IMR-90 (cell line): ENCODE measurements at regions not wholly inside any gene's neighbourhood (a gene's known extent, or its start where the extent isn't known, plus 50 kb on each side); places are given as distances from the start of the nearest gene placed in this dataset.
A peak's percentile ranks its signal among the peaks of the same experiment; 100 is the strongest.

Source experiments
- ATAC-seq: fragments of 200-7000 bp; cut with Tn5 transposase; 2 replicates; pipeline ENCODE4 v1.9.1; 2020; ENCODE audit warnings: low read depth, mild to moderate bottlenecking, moderate library complexity
- BruUV-seq: library from RNA; stranded (reverse); fragments of 400-500 nt; replicated peaks from 2 replicates; lab custom pipeline; 2021; lab: Mats Ljungman, UMichigan
- CTCF ChIA-PET: fragments of 300-600 bp; formaldehyde crosslinking; extraction: SDS; loops from one replicate; lab custom pipeline; 2021; ENCODE audit warnings: antibody characterized with exemption; lab: Yijun Ruan, JAX
- POLR2A ChIA-PET: fragments of 300-600 bp; sonication (Branson Sonifier 250); formaldehyde crosslinking; loops from one replicate; lab custom pipeline; 2022; ENCODE audit warnings: antibody characterized with exemption; ENCODE audit not compliant: unreplicated experiment; lab: Charles Lee
- DNase-seq: peaks from one replicate; pipeline ENCODE4 v3.0.0; 2013
- H2AFZ ChIP-seq: replicated peaks from 2 replicates; pipeline ENCODE3; 2013; ENCODE audit warnings: low read length, mild to moderate bottlenecking; ENCODE audit not compliant: poor library complexity
- H2AK5ac ChIP-seq: 2 replicates; pipeline ENCODE4 v1.6.1; 2013; ENCODE audit warnings: low read depth, low read length, inconsistent platforms
- H2AK9ac ChIP-seq: replicated peaks from 2 replicates; pipeline ENCODE3; 2013; ENCODE audit warnings: mild to moderate bottlenecking, low read depth, low read length, moderate library complexity; ENCODE audit not compliant: poor library complexity
- H2BK120ac ChIP-seq: 2 replicates; pipeline ENCODE4 v1.6.1; 2013; ENCODE audit warnings: low read depth, low read length, inconsistent platforms
- H2BK15ac ChIP-seq: 3 replicates; pipeline ENCODE4 v1.6.1; 2013; ENCODE audit warnings: low read depth, low read length, inconsistent platforms
- H2BK20ac ChIP-seq: 2 replicates; pipeline ENCODE4 v1.6.1; 2013; ENCODE audit warnings: low read depth, mild to moderate bottlenecking, inconsistent platforms, low read length, moderate library complexity
- H2BK5ac ChIP-seq: 2 replicates; pipeline ENCODE4 v1.6.1; 2013; ENCODE audit warnings: mild to moderate bottlenecking, low read depth, low read length, inconsistent platforms; ENCODE audit not compliant: poor library complexity, severe bottlenecking
- H3K14ac ChIP-seq: replicated peaks from 2 replicates; pipeline ENCODE4 v1.6.1; 2013; ENCODE audit warnings: low read depth, low read length, inconsistent platforms
- H3K18ac ChIP-seq: 2 replicates; pipeline ENCODE4 v1.6.1; 2013; ENCODE audit warnings: low read depth, low read length, control low read depth
- H3K23ac ChIP-seq: 2 replicates; pipeline ENCODE4 v1.6.1; 2013; ENCODE audit warnings: low read depth, low read length, inconsistent platforms
- H3K27ac ChIP-seq: 2 replicates; pipeline ENCODE4 v1.5.1; 2013; ENCODE audit warnings: mild to moderate bottlenecking, control low read depth, low read length; ENCODE audit not compliant: insufficient read depth
- H3K27me3 ChIP-seq: 2 replicates; pipeline ENCODE4 v1.6.1; 2013; ENCODE audit warnings: low read length; ENCODE audit not compliant: control insufficient read depth, insufficient read depth
- H3K36me3 ChIP-seq: 2 replicates; pipeline ENCODE4 v1.6.1; 2013; ENCODE audit warnings: low read length, mixed read lengths; ENCODE audit not compliant: control insufficient read depth, insufficient read depth
- H3K4ac ChIP-seq: 2 replicates; pipeline ENCODE4 v1.6.1; 2013; ENCODE audit warnings: low read depth, low read length, inconsistent platforms
- H3K4me1 ChIP-seq: 2 replicates; pipeline ENCODE4 v1.6.1; 2013; ENCODE audit warnings: low read length, mixed read lengths; ENCODE audit not compliant: control insufficient read depth, insufficient read depth
- H3K4me2 ChIP-seq: 2 replicates; pipeline ENCODE4 v1.6.1; 2013; ENCODE audit warnings: low read depth, mild to moderate bottlenecking, control low read depth, low read length, moderate library complexity
- H3K4me3 ChIP-seq: 2 replicates; pipeline ENCODE4 v1.5.1; 2013; ENCODE audit warnings: low read depth, mild to moderate bottlenecking, control low read depth, low read length, moderate library complexity; ENCODE audit not compliant: insufficient read depth
- H3K56ac ChIP-seq: 2 replicates; pipeline ENCODE4 v1.6.1; 2013; ENCODE audit warnings: low read length, inconsistent platforms; ENCODE audit not compliant: insufficient read depth; ENCODE audit errors: extremely low read depth
- H3K79me1 ChIP-seq, 2 experiments: 2 replicates each; pipeline ENCODE4 v1.6.1; 2013; ENCODE audit warnings: low read length in 2 of 2, inconsistent platforms in 1 of 2, low read depth in 1 of 2
- H3K9ac ChIP-seq: 2 replicates; pipeline ENCODE4 v1.6.1; 2013; ENCODE audit warnings: low read depth, low read length, control low read depth
- H3K9me1 ChIP-seq: 2 replicates; pipeline ENCODE4 v1.6.1; 2013; ENCODE audit warnings: low read length, inconsistent platforms; ENCODE audit not compliant: insufficient read depth
- H3K9me3 ChIP-seq: 2 replicates; pipeline ENCODE4 v1.6.1; 2013; ENCODE audit warnings: low read length; ENCODE audit not compliant: control insufficient read depth, insufficient read depth
- H4K20me1 ChIP-seq: 2 replicates; pipeline ENCODE4 v1.6.1; 2013; ENCODE audit warnings: low read length, inconsistent platforms; ENCODE audit not compliant: insufficient read depth
- H4K5ac ChIP-seq: 2 replicates; pipeline ENCODE4 v1.6.1; 2013; ENCODE audit warnings: mild to moderate bottlenecking, low read depth, low read length, control low read depth
- H4K8ac ChIP-seq, 2 experiments: 2 replicates each; pipeline ENCODE4 v1.6.1; 2013; ENCODE audit warnings: low read depth in 2 of 2, low read length in 2 of 2, control low read depth in 1 of 2, inconsistent platforms in 1 of 2
- H4K91ac ChIP-seq: 2 replicates; pipeline ENCODE4 v1.6.1; 2013; ENCODE audit warnings: low read depth, low read length, inconsistent platforms; ENCODE audit not compliant: insufficient read depth
- CTCF ChIP-seq: conservative IDR thresholded peaks from 2 replicates; pipeline ENCODE4 v1.5.1; 2012; ENCODE audit warnings: mild to moderate bottlenecking, low read depth, low read length, improper control_type of control experiment
- ELK1 ChIP-seq: fragments of 150-350 bp; IDR thresholded peaks from 2 replicates; pipeline ENCODE4 v1.6.1; 2016; ENCODE audit warnings: low read depth, mild to moderate bottlenecking, low read length, moderate library complexity, borderline replicate concordance
- FOS ChIP-seq: fragments of 150-350 bp; IDR thresholded peaks from 2 replicates; pipeline ENCODE4 v1.6.1; 2016; ENCODE audit warnings: low read depth, low read length
- MAFK ChIP-seq: IDR thresholded peaks from 2 replicates; pipeline ENCODE4 v1.6.1; 2012; ENCODE audit warnings: low read depth, low read length, improper control_type of control experiment
- MAZ ChIP-seq: IDR thresholded peaks from 2 replicates; pipeline ENCODE4 v1.6.1; 2012; ENCODE audit warnings: low read depth, mild to moderate bottlenecking, low read length, improper control_type of control experiment, moderate library complexity, borderline replicate concordance
- NFE2L2 ChIP-seq: fragments of 150-350 bp; IDR thresholded peaks from 2 replicates; pipeline ENCODE4 v1.6.1; 2016; ENCODE audit warnings: low read depth, mild to moderate bottlenecking, low read length
- POLR2A ChIP-seq: IDR thresholded peaks from 2 replicates; pipeline ENCODE4 v1.6.1; 2012; ENCODE audit warnings: mild to moderate bottlenecking, low read depth, low read length
- RFX5 ChIP-seq: IDR thresholded peaks from 2 replicates; pipeline ENCODE4 v1.8.0; 2012; ENCODE audit warnings: low read depth, mild to moderate bottlenecking, low read length, moderate library complexity
- dilution Hi-C: fragments of 300-500 bp; cut with HindIII; formaldehyde crosslinking; loops from one replicate; pipeline ENCODE4 v1.14.3; 2018; ENCODE audit warnings: low sequenced_read_pairs; ENCODE audit not compliant: unreplicated experiment
- in situ Hi-C: fragments of 300-500 bp; cut with MboI; formaldehyde crosslinking; loops from 3 replicates; pipeline ENCODE4 v1.14.3; 2019; ENCODE audit warnings: low sequenced_read_pairs, inconsistent platforms, mixed read lengths
- intact Hi-C: fragments of 100-400 bp; cut with micrococcal nuclease; formaldehyde crosslinking; loops from 2 replicates; pipeline ENCODE4 v1.10.0; 2022

GRCh38 chr1:221101807-221102605 is 222.8 kb downstream of the HLX start:
- H2AK5ac ChIP-seq: no peak overlapping the region
- H2BK120ac ChIP-seq: peak overlapping the region; percentile 82
- H3K9me3 ChIP-seq: peaks cover 6% of the 10 kb centered on the region; the same call in 1 of the 2 replicates
- no peaks in the 10 kb centered on the region for H3K36me3 ChIP-seq
- peak overlapping the region; percentile 71; the same call in 1 of the 2 replicates for H3K18ac ChIP-seq
- H2BK5ac ChIP-seq: peak overlapping the region; percentile 2
- no peak overlapping the region for H3K4me3 ChIP-seq
- no TSS peak for BruUV-seq
- peak; percentile 54 for ATAC-seq
- H3K4me1 ChIP-seq: peaks cover 9% of the 10 kb centered on the region
- no peak overlapping the region for H2AK9ac ChIP-seq
- no peaks in the 10 kb centered on the region for H4K20me1 ChIP-seq
- H3K27me3 ChIP-seq: no peaks in the 10 kb centered on the region
- H3K27ac ChIP-seq: no peak overlapping the region
- no peak overlapping the region for H3K23ac ChIP-seq
- in situ Hi-C loops (no loop called here), intact Hi-C loops (no loop called here), dilution Hi-C loops (no loop called here)
- H4K5ac ChIP-seq: no peak overlapping the region; the same call in 1 of the 2 replicates
- TF ChIP-seq RFX5 (no peak), CTCF (no peak), ELK1 (no peak), MAZ (no peak), POLR2A (no peak), FOS (no peak), MAFK (peak; percentile 62; the same call in 1 of the 2 replicates), NFE2L2 (no peak)
- ChIA-PET CTCF (interaction anchor here (0.6 kb wide), 1 partner anchor 84 kb away, joined by 4 read pairs; no protein-coding TSS in a partner anchor), POLR2A (no interaction called here)
- H3K14ac ChIP-seq: no peak overlapping the region
- no peak overlapping the region for H3K56ac ChIP-seq
- H4K8ac ChIP-seq: no peak overlapping the region
- peak overlapping the region; percentile 7; the same call in 1 of the 2 replicates for H4K91ac ChIP-seq
- no peak overlapping the region for H2AFZ ChIP-seq
- H2BK15ac ChIP-seq: peak overlapping the region; percentile 21; the same call in 1 of the 3 replicates
- peaks cover 3% of the 10 kb centered on the region for H3K9me1 ChIP-seq
- no peak overlapping the region for H3K9ac ChIP-seq
- peak; percentile 76 for DNase-seq
- H2BK20ac ChIP-seq: peak overlapping the region; percentile 15; the same call in 1 of the 2 replicates
- peak overlapping the region; percentile 5; the same call in 1 of the 2 replicates for H3K4ac ChIP-seq
- no peaks in the 10 kb centered on the region for H3K79me1 ChIP-seq
- peak overlapping the region; percentile 73 for H3K4me2 ChIP-seq
